GM21717 (cell line): ENCODE measurements at regions not wholly inside any gene's neighbourhood (a gene's known extent, or its start where the extent isn't known, plus 50 kb on each side); places are given as distances from the start of the nearest gene placed in this dataset.
"Not testable (repeated sequence)": the region's sequence is repeated elsewhere in the genome, so short reads cannot be mapped to it uniquely, and the experiment has no call there.

Source experiments
- ATAC-seq: cut with Tn5 transposase; IDR thresholded peaks from one replicate; pipeline ENCODE4 v1.9.1; 2021; ENCODE audit warnings: mild to moderate bottlenecking, moderate library complexity; ENCODE audit not compliant: unreplicated experiment

GRCh38 chr2:13143451-13143850, 426.7 kb downstream of the TRIB2 start:
- no peak for ATAC-seq

- no peak for ATAC-seq
Measured at GRCh38 chr2:13156916-13157315, 440.2 kb downstream of the TRIB2 start.

GRCh38 chr2:13158466-13158865, 441.7 kb downstream of the TRIB2 start:
- no peak for ATAC-seq

GRCh38 chr2:13180729-13181128, 464.0 kb downstream of the TRIB2 start:
- ATAC-seq: no peak

- ATAC-seq: peak; percentile 81
Measured at GRCh38 chr2:13193075-13193474, 476.3 kb downstream of the TRIB2 start.

GRCh38 chr2:13193900-13194299, 477.2 kb downstream of the TRIB2 start:
- ATAC-seq: no peak

GRCh38 chr2:13195270-13195669, 478.5 kb downstream of the TRIB2 start:
- no peak for ATAC-seq

- ATAC-seq: no peak
Measured at GRCh38 chr2:13197248-13197647, 480.5 kb downstream of the TRIB2 start.

- no peak for ATAC-seq
Measured at GRCh38 chr2:13201924-13202323, 485.2 kb downstream of the TRIB2 start.

- ATAC-seq: no peak
Measured at GRCh38 chr2:13212115-13212514, 495.4 kb downstream of the TRIB2 start.

- ATAC-seq: no peak
Measured at GRCh38 chr2:13218205-13218604, 501.5 kb downstream of the TRIB2 start.

- ATAC-seq: no peak
Measured at GRCh38 chr2:13227578-13227977, 510.8 kb downstream of the TRIB2 start.

GRCh38 chr2:13230221-13230620, 513.5 kb downstream of the TRIB2 start:
- ATAC-seq: no peak

GRCh38 chr2:13240061-13240460, 523.3 kb downstream of the TRIB2 start:
- no peak for ATAC-seq

- ATAC-seq: peak; percentile 55
Measured at GRCh38 chr2:13240789-13241487, 524.2 kb downstream of the TRIB2 start.

GRCh38 chr2:13252615-13253014, 535.9 kb downstream of the TRIB2 start:
- ATAC-seq: no peak

GRCh38 chr2:13255485-13255884, 538.7 kb downstream of the TRIB2 start:
- ATAC-seq: peak; percentile 63

GRCh38 chr2:13260402-13260801, 543.7 kb downstream of the TRIB2 start:
- no peak for ATAC-seq

GRCh38 chr2:13266166-13266565, 549.4 kb downstream of the TRIB2 start:
- no peak for ATAC-seq

GRCh38 chr2:13284688-13285087, 568.0 kb downstream of the TRIB2 start:
- ATAC-seq: no peak

GRCh38 chr2:13289310-13289709, 572.6 kb downstream of the TRIB2 start:
- no peak for ATAC-seq

GRCh38 chr2:13308478-13308805, 591.7 kb downstream of the TRIB2 start:
- ATAC-seq: not testable (repeated sequence)

GRCh38 chr2:13308989-13309388, 592.3 kb downstream of the TRIB2 start:
- no peak for ATAC-seq
